GM12873 (cell line): ENCODE measurements at regions not wholly inside any gene's neighbourhood (a gene's known extent, or its start where the extent isn't known, plus 50 kb on each side); places are given as distances from the start of the nearest gene placed in this dataset.

ENCODE experiments used
- CTCF ChIP-seq: IDR thresholded peaks from 2 replicates; pipeline ENCODE4 v1.5.1; 2012; ENCODE audit warnings: low read depth, mild to moderate bottlenecking, moderate library complexity, low read length, control low read depth; ENCODE audit not compliant: insufficient read depth; ENCODE audit errors: missing control alignments

GRCh38 chr2:150544731-150545130 lies 57.3 kb upstream of the RND3 start:
- no peak for TF ChIP-seq CTCF

- TF ChIP-seq CTCF, result no peak
These were observed 55.2 kb upstream of the RND3 start for GRCh38 chr2:150542692-150543091.

- no peak for TF ChIP-seq CTCF
These were observed 54.7 kb upstream of the RND3 start for GRCh38 chr2:150542172-150542571.

- no peak for TF ChIP-seq CTCF
These were observed 51.3 kb upstream of the RND3 start for GRCh38 chr2:150538651-150539201.
